D341Med (cell line): ENCODE measurements at regions not wholly inside any gene's neighbourhood (a gene's known extent, or its start where the extent isn't known, plus 50 kb on each side); places are given as distances from the start of the nearest gene placed in this dataset.

Source experiments
- DNase-seq: peaks from one replicate; pipeline ENCODE4 v3.0.0; 2012; ENCODE audit warnings: low spot score

GRCh38 chr10:57015595-57016318, 654.7 kb upstream of the ZWINT start:
- no peak for DNase-seq

- no peak for DNase-seq
Observed at GRCh38 chr10:57015187-57015586, 654.1 kb upstream of the ZWINT start.

- no peak for DNase-seq
Observed at GRCh38 chr10:57014758-57015157, 653.7 kb upstream of the ZWINT start.

- no peak for DNase-seq
Observed at GRCh38 chr10:57008189-57008588, 647.1 kb upstream of the ZWINT start.

DNA sequence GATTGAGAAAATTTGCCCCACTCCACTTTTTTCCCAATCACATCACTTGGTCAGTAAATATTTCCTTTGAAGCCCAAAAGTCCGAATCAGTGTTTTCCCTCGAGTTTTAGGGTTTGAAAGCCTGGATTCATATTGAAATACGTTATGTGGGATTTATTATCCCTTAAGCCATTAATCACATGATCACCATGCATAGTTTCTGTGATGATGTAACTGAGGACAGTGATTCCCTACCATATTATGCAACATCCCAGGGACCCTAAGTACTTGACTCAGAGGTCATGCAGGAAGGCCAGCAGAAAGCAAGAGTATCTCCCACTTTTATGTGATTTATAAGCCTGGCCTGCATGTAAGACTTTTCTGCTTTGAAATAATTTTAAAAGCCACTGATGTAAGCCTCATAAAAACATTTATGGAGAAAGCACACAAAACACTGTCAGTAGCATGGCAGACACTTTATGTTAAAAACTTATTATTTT, 630.6 kb upstream of the ZWINT start:
- no peak for DNase-seq

DNA sequence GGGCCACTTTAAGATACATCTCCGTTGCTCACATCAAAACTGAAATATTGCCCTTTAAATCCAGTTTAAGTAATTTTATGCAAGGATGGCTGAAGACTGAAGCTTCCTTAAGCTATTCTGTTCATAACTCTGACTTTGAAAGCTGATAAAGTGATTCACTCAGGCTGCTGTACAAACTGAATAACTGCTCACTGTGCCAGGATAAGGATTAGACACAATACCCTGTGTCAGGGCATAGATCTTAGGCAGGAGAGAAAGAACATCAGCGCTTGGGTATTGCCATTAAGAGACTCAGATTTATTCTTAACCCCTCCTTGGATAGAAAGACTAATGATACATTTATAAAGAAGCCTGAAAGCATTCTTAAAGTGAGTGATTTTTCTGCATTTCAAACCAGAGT, 614.5 kb upstream of the ZWINT start:
- no peak for DNase-seq

DNA sequence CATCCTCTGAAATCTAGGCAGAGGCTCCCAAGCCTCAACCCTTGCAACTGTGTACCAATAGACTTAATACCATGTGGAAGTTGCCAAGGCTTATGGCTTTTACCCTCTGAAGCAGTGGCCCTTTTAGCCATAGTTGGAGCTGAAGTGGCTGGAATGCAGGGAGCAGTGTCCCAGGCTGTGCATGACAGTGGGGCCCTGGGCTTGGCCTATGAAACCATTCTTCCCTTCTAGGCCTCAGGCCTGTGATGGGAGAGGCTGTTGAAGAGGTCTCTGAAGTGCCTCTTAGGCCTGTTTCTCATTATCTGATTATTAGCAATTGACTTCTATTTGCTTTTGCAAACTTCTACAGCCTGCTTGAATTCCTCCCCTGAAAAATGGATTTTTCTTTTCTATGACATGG, 612.7 kb upstream of the ZWINT start:
- DNase-seq, result no peak

DNA sequence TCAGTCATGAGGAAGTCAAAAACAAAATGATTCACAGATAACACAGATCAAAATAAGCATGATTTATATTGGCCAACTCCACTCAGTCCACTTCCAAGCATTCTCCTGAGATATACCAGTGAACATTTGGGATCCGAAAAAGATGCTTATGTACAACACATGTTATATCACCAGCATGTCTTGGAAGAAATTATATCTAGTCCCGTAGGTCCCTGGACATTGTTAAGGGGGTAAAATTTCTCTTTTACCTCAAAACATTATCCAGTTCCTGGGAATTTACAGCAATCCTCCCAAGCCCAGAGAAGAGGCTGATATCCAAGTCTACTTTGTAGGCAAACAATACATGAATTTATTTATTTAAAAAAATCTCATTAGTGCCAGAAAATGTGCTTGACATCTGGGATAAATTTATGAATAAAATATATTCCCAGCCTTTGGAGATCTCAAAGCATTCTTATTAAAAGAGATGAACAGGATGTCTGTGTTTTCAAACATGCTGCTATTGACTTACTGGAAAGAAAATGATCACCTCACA, 582.2 kb upstream of the ZWINT start:
- no peak for DNase-seq

GRCh38 chr10:56934515-56934914, 573.5 kb upstream of the ZWINT start:
- no peak for DNase-seq

- DNase-seq, result no peak
Observed at GRCh38 chr10:56928714-56929113, 567.7 kb upstream of the ZWINT start.

DNA sequence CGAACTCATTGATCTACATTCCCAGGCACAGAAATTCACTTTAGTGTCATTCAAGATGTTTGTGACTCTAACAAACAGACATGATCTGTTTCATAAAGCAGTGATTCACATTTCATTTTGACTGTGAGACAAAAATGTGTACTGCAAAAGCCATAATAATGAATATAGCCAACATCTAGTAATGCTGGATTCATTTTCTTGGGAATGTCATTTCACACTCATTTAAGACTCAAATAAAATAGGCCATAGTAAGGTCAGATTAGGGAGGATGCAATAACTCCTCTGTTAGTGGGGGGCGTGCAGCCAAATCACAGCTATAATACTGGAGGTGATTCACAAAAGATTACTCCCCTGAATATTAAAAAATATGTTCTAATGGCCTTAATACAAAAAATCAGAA, 566.6 kb upstream of the ZWINT start:
- DNase-seq, result no peak

DNA sequence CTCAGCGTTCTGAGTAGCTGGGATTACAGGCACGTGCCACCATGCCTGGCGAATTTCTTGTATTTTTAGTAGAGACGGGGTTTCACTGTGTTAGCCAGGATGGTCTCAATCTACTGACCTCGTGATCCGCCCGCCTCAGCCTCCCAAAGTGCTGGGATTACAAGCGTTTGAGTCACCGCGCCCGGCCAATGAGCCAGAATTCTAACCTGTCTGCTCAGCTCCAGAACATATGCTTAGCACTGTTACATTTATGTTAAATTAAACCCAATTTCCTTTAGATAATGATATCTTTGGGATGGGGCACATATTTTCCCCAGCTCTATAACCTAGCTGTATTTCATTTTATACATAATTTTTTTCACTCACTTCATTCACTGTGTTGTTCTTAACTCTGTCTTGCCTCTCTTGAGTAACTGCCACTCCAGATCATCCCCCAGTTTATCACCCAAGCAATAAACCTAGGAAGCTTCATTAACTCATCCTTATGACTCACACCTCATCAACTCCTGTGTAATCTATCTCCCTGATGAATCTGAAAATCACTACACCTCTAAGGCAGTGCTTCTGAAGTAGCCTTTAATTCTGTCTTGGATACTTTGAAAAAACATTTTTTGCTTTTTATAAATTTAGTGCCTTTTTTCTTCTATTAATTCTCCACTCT, 559.7 kb upstream of the ZWINT start:
- no peak for DNase-seq

DNA sequence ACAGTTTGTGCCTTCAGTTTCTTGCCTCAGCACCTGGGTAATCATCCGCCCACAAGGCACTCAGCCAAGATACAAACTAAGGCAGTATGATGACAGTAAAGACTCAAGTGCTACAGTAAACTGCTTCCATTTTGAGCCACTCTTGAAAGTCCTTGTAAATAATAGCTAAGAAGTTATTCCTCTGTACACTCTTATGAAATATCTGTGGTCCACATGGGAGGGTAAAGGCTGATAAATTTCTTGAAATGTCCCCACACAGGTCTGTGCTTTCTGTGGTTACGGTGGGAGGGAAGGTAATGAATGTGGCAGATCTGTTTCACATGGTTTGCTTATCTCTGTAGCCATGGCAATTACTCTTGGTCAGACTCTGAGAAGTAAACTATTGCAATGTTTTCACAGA, 551.0 kb upstream of the ZWINT start:
- DNase-seq, result no peak

- no peak for DNase-seq
Observed at GRCh38 chr10:56905051-56905450, 544.0 kb upstream of the ZWINT start.

GRCh38 chr10:56902554-56902953, 541.5 kb upstream of the ZWINT start:
- DNase-seq, result no peak

GRCh38 chr10:56895306-56895705, 534.2 kb upstream of the ZWINT start:
- no peak for DNase-seq

DNA sequence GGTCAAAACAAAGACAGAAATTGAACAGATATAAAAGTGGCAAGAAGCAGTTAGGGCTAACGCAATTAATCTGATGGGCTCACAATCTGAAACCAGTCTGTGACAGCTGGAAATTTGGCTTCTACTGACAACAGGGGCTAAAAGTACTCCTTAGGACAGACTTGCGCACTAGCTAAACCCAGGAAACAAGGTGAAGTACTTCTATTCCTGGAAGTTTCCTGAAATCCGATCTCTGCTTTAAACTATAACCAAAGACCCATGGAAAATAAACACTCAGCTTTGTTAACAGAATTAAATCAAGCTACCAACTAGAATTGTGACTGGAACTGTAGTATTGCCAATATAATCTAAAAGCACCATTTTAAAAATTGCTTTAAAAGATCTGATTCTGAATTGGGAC, 520.2 kb upstream of the ZWINT start:
- no peak for DNase-seq

DNA sequence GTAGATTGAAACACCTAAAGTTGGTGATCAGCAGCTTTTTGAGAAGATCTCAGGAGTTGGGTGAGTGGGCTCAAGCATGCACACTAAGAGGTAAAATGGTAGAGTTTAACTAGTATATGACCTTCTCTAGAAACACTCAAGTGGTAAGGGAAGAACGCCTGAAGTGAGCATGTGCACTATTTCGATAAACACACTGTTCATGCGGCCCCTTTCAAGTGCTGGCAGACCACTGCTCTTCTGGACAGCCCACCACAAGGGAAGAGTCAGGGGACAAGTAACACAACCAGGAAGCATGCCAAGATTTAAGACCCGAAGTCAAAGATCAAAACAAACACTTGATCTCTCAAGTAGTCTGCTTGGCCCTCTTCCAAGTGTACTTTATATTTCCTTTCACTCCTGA, 519.5 kb upstream of the ZWINT start:
- DNase-seq, result no peak

- no peak for DNase-seq
Observed at GRCh38 chr10:56874950-56875349, 513.9 kb upstream of the ZWINT start.

DNA sequence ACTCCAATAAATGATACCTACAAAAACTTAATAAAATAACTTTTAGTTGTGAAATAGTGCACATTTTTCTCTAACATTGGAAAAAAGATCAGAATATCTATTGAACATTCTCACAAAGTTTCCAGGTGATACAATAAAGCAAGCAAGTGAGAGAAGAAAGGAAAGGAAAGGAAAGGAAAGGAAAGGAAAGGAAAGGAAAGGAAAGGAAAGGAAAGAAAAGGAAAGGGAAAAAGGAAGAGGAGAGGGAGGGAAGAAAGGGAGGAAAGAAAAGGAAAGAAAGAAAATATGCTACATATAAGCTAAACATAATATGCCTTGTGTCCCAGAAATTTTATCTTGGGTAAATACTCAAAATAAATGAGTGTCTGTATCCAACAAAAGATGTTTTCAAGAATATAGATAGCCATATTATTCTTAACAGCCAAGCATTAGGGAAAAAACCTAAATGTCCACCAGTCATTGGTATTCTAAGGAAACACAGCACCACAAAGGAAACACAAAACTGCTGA, 510.2 kb upstream of the ZWINT start:
- DNase-seq, result no peak

- DNase-seq, result no peak
Observed at GRCh38 chr10:56867236-56867635, 506.2 kb upstream of the ZWINT start.

- no peak for DNase-seq
Observed at GRCh38 chr10:56856569-56856968, 495.5 kb upstream of the ZWINT start.

- DNase-seq, result no peak
Observed at GRCh38 chr10:56844978-56845529, 484.0 kb upstream of the ZWINT start.
